Fibroblast of the conjunctiva (primary cell): ENCODE measurements at regions not wholly inside any gene's neighbourhood (a gene's known extent, or its start where the extent isn't known, plus 50 kb on each side); places are given as distances from the start of the nearest gene placed in this dataset.
"Not testable (repeated sequence)": the region's sequence is repeated elsewhere in the genome, so short reads cannot be mapped to it uniquely, and the experiment has no call there.

Experiments used
- DNase-seq: peaks from one replicate; pipeline ENCODE4 v3.0.0-alpha.2; 2010; ENCODE audit warnings: low read depth

- DNase-seq, result no peak
These were observed 252.6 kb downstream of the TMEM47 start for GRCh38 chrX:34404386-34405070.

GRCh38 chrX:34401411-34401810 is 255.7 kb downstream of the TMEM47 start:
- no peak for DNase-seq

- DNase-seq, result peak; percentile 56
These were observed 250.3 kb upstream of the FAM47A start for GRCh38 chrX:34382416-34382815.

- no peak for DNase-seq
These were observed 249.1 kb upstream of the FAM47A start for GRCh38 chrX:34381241-34381640.

GRCh38 chrX:34379891-34380290 is 247.8 kb upstream of the FAM47A start:
- no peak for DNase-seq

GRCh38 chrX:34377645-34378044 is 245.5 kb upstream of the FAM47A start:
- DNase-seq, result no peak

GRCh38 chrX:34371754-34372153 is 239.6 kb upstream of the FAM47A start:
- DNase-seq, result no peak

GRCh38 chrX:34365471-34365870 is 233.4 kb upstream of the FAM47A start:
- peak; percentile 13 for DNase-seq

GRCh38 chrX:34350561-34351335 is 218.6 kb upstream of the FAM47A start:
- no peak for DNase-seq

GRCh38 chrX:34343001-34343400 is 210.9 kb upstream of the FAM47A start:
- no peak for DNase-seq

GRCh38 chrX:34341814-34342213 is 209.7 kb upstream of the FAM47A start:
- DNase-seq, result no peak

- no peak for DNase-seq
These were observed 209.1 kb upstream of the FAM47A start for GRCh38 chrX:34341258-34341657.

- DNase-seq, result no peak
These were observed 205.9 kb upstream of the FAM47A start for GRCh38 chrX:34338046-34338445.

- DNase-seq, result not testable (repeated sequence)
These were observed 203.3 kb upstream of the FAM47A start for GRCh38 chrX:34335376-34335775.

- no peak for DNase-seq
These were observed 200.2 kb upstream of the FAM47A start for GRCh38 chrX:34332334-34332733.

- DNase-seq, result no peak
These were observed 193.3 kb upstream of the FAM47A start for GRCh38 chrX:34325460-34325859.

GRCh38 chrX:34320424-34320823 is 188.3 kb upstream of the FAM47A start:
- not testable (repeated sequence) for DNase-seq

GRCh38 chrX:34300871-34301270 is 168.8 kb upstream of the FAM47A start:
- peak; percentile 47 for DNase-seq

GRCh38 chrX:34299451-34299967 is 167.4 kb upstream of the FAM47A start:
- DNase-seq, result no peak

GRCh38 chrX:34294665-34295064 is 162.6 kb upstream of the FAM47A start:
- DNase-seq, result no peak

- DNase-seq, result no peak
These were observed 156.7 kb upstream of the FAM47A start for GRCh38 chrX:34288782-34289181.

- no peak for DNase-seq
These were observed 147.9 kb upstream of the FAM47A start for GRCh38 chrX:34279866-34280560.

- no peak for DNase-seq
These were observed 143.6 kb upstream of the FAM47A start for GRCh38 chrX:34275699-34276098.
